ENCODE measurements at regions not wholly inside any gene's neighbourhood (a gene's known extent, or its start where the extent isn't known, plus 50 kb on each side); places are given as distances from the start of the nearest gene placed in this dataset.

GRCh38 chr5:8321272-8321671 is 452.3 kb downstream of the MTRR start:
- TF ChIP-seq POLR2AphosphoS5 (IDR thresholded peaks at IDR 0.05; ENCODE audit: low read depth, low read length) (no peak), POLR2A (IDR thresholded peaks at IDR 0.05; ENCODE audit: low read depth, low read length) (no peak)
